ENCODE measurements at regions not wholly inside any gene's neighbourhood (a gene's known extent, or its start where the extent isn't known, plus 50 kb on each side); places are given as distances from the start of the nearest gene placed in this dataset.

DNA sequence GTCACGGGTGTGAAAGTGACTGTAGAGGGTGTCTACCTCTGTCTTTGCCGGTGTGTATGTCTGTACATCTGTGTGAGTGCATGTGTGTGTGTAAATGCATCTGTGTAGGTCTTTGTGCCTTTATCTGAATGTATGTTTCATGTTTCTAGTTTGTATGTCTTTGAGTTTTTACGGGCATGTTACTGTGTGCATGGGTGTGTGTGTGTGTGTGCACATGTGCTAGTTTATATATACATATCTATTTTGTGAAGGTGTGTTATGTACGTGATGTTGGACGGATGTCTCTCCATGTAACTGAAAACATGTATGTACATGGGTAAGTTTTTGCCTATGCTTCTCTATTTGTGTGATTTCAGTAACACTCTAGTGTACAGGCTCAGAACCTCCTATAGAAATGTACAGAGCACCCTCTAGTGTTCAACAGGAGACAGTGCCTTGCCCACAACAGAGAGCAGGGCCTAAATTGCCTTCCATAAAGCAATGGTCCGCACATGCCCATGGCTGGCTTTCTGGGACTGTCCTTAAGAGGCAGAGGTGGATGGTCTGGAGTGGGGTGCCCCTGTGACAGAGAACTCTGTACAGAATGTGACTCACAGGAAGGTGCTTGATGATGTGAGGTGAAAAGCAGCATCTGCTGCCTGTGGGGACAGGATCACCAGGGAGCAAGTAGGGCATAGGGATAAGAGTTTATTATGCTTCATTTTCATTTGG, 343.5 kb downstream of the RAPGEF2 start:
- SMC1A ChIA-PET (ENCODE audit: uncharacterized antibody, unreplicated experiment) = no interaction called here
- H2AFZ ChIP-seq (ENCODE audit: control insufficient read depth, low read depth, low read length) = no peak overlapping the region
- POLR2A ChIA-PET = no interaction called here
- DNase-seq (ENCODE audit: low read depth, low spot score) = peak; percentile 26
- intact Hi-C loops (cut with micrococcal nuclease; ENCODE audit: unreplicated experiment) (loop anchor here (1.0 to 10.0 kb wide), 8 partner anchors 184 to 1184 kb away; no protein-coding TSS in a partner anchor), in situ Hi-C loops (cut with MboI) (loop anchor here (5.0 to 10.0 kb wide), 4 partner anchors 242 to 1182 kb away; no protein-coding TSS in a partner anchor)
- H3K79me2 ChIP-seq (ENCODE audit: control insufficient read depth, insufficient read depth, low read length) = no peaks in the 10 kb centered on the region
- no peak overlapping the region for H3K4me2 ChIP-seq (ENCODE audit: control insufficient read depth, insufficient read depth)
- H3K9me3 ChIP-seq (replicated peaks; ENCODE audit: control insufficient read depth, insufficient read depth, low read length) = no peaks in the 10 kb centered on the region
- H4K20me1 ChIP-seq (ENCODE audit: control insufficient read depth, insufficient read depth) = no peaks in the 10 kb centered on the region
- 25% methylated on average over 6 of the region's 6 CpGs for WGBS (ENCODE audit: insufficient coverage, insufficient replicate concordance, low lambda C conversion rate, missing lambda C conversion rate)
- no peak overlapping the region for H3K27ac ChIP-seq (ENCODE audit: control insufficient read depth, insufficient read depth)
- FAIRE-seq = peak; percentile 76
- BruUV-seq (replicated peaks) = no TSS peak
- peak; percentile 100 for ATAC-seq
- RAD21 ChIA-PET (ENCODE audit: unreplicated experiment) = no interaction called here
- H3K9ac ChIP-seq (ENCODE audit: control insufficient read depth, insufficient read depth, low read length) = no peak overlapping the region
- no peak overlapping the region for H3K4me3 ChIP-seq
- CTCF ChIA-PET = interaction anchor here (0.5 kb wide), 1 partner anchor 41 kb away, joined by 3 read pairs; no protein-coding TSS in a partner anchor
- no peaks in the 10 kb centered on the region for H3K4me1 ChIP-seq (ENCODE audit: control insufficient read depth, insufficient read depth, low read length)
- H3K36me3 ChIP-seq (ENCODE audit: control insufficient read depth in 2 of 2, insufficient read depth in 2 of 2, low read length in 1 of 2) = no peaks in the 10 kb centered on the region
- H3K27me3 ChIP-seq (replicated peaks in 1 of 2; ENCODE audit: control insufficient read depth in 2 of 2, insufficient read depth in 2 of 2, low read length in 1 of 2) = no peaks in the 10 kb centered on the region
- no peak for TF ChIP-seq FOXM1 (IDR thresholded peaks at IDR 0.05; ENCODE audit: low read depth, low read length)
- TF ChIP-seq YY1 (IDR thresholded peaks at IDR 0.05; ENCODE audit: low read depth, low read length) = peak; percentile 42; the same call in 1 of the 2 replicates
- peak; percentile 30; the same call in 1 of the 2 replicates for TF ChIP-seq RUNX3 (IDR thresholded peaks at IDR 0.05; ENCODE audit: low read length)
- peak; percentile 95 for TF ChIP-seq RAD21 (IDR thresholded peaks at IDR 0.05; ENCODE audit: insufficient read depth, low read depth, low read length)
- no peak for TF ChIP-seq RFX5 (IDR thresholded peaks at IDR 0.05; ENCODE audit: low read depth, low read length)
- TF ChIP-seq SMAD1 (IDR thresholded peaks at IDR 0.05; ENCODE audit: low read depth, partially characterized antibody) = no peak
- TF ChIP-seq CREM (IDR thresholded peaks at IDR 0.05; ENCODE audit: low read depth) = no peak
- TF ChIP-seq, protein P1, sequence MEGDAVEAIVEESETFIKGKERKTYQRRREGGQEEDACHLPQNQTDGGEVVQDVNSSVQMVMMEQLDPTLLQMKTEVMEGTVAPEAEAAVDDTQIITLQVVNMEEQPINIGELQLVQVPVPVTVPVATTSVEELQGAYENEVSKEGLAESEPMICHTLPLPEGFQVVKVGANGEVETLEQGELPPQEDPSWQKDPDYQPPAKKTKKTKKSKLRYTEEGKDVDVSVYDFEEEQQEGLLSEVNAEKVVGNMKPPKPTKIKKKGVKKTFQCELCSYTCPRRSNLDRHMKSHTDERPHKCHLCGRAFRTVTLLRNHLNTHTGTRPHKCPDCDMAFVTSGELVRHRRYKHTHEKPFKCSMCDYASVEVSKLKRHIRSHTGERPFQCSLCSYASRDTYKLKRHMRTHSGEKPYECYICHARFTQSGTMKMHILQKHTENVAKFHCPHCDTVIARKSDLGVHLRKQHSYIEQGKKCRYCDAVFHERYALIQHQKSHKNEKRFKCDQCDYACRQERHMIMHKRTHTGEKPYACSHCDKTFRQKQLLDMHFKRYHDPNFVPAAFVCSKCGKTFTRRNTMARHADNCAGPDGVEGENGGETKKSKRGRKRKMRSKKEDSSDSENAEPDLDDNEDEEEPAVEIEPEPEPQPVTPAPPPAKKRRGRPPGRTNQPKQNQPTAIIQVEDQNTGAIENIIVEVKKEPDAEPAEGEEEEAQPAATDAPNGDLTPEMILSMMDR (IDR thresholded peaks at IDR 0.05 in 2 of 3, conservative IDR thresholded peaks at IDR 0.05 in 1 of 3; ENCODE audit: control insufficient read depth in 2 of 3, extremely low read depth in 1 of 3, insufficient read depth in 1 of 3, low read depth in 3 of 3, low read length in 3 of 3) = peak; percentile 76 to 90 (median 86)
- peak; percentile 67; the same call in 1 of the 2 replicates for TF ChIP-seq SMC3 (IDR thresholded peaks at IDR 0.05; ENCODE audit: borderline replicate concordance, low read length)
- no peak for TF ChIP-seq STAT3 (IDR thresholded peaks at IDR 0.05; ENCODE audit: low read depth, low read length)
- TF ChIP-seq CBFB (IDR thresholded peaks at IDR 0.05; ENCODE audit: low read depth) = no peak
- no peak for TF ChIP-seq KLF5 (IDR thresholded peaks at IDR 0.05; ENCODE audit: partially characterized antibody)
